ENCODE measurements at regions not wholly inside any gene's neighbourhood (a gene's known extent, or its start where the extent isn't known, plus 50 kb on each side); places are given as distances from the start of the nearest gene placed in this dataset.

DNA sequence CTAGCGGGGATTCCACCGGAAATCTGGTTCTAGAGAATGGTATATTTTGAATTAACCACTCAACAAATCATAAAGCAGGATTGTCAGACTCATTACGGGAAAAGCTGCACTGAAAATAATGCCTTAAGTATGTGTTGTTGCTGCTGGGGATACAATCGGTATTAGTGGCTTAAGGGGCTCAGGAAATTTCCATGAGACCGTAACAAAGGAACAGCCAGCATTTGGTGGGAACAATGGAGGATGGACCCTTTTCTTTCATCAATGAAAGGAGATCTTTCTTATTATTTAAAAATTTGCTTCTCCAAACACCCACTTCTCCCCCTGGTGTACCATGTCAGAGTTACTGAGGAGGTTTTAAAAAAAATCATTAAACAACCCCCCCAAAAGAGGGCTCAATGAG, 342.6 kb upstream of the ZFHX3 start:
- TF ChIP-seq CTCF (conservative IDR thresholded peaks at IDR 0.05 in 1 of 2, IDR thresholded peaks at IDR 0.05 in 1 of 2; ENCODE audit: extremely low read depth in 1 of 2, insufficient read depth in 1 of 2, low read depth in 1 of 2, low read length in 2 of 2), result no peak
- no peak for TF ChIP-seq EZH2 (IDR thresholded peaks at IDR 0.05; ENCODE audit: borderline replicate concordance, low read length)

Data from mammary epithelial cell (primary cell).